ENCODE measurements at regions not wholly inside any gene's neighbourhood (a gene's known extent, or its start where the extent isn't known, plus 50 kb on each side); places are given as distances from the start of the nearest gene placed in this dataset.

DNA sequence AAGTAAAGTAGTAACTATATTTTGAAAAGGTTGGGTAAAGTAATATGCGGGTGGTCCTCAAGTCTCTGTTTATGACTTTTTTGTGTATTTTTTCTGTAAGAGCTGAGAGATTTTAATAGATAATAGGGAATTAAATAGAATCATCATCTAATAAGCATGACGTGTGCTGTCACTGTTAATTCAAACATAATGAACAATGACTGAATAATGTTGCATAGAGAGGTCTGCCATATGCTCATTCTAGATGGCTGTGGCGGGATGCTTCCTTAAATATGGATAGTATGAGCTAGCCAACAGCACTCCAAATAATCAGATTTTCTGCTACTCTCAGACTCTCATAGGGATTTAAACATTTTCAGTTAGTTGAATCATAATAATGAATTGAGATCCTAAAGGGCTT lies 302.8 kb upstream of the RBMS3 start:
- TF ChIP-seq, protein P1, sequence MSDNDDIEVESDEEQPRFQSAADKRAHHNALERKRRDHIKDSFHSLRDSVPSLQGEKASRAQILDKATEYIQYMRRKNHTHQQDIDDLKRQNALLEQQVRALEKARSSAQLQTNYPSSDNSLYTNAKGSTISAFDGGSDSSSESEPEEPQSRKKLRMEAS (IDR thresholded peaks at IDR 0.05; ENCODE audit: low read depth, low read length): no peak
- TF ChIP-seq, protein P2, sequence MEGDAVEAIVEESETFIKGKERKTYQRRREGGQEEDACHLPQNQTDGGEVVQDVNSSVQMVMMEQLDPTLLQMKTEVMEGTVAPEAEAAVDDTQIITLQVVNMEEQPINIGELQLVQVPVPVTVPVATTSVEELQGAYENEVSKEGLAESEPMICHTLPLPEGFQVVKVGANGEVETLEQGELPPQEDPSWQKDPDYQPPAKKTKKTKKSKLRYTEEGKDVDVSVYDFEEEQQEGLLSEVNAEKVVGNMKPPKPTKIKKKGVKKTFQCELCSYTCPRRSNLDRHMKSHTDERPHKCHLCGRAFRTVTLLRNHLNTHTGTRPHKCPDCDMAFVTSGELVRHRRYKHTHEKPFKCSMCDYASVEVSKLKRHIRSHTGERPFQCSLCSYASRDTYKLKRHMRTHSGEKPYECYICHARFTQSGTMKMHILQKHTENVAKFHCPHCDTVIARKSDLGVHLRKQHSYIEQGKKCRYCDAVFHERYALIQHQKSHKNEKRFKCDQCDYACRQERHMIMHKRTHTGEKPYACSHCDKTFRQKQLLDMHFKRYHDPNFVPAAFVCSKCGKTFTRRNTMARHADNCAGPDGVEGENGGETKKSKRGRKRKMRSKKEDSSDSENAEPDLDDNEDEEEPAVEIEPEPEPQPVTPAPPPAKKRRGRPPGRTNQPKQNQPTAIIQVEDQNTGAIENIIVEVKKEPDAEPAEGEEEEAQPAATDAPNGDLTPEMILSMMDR (IDR thresholded peaks at IDR 0.05; ENCODE audit: low read depth, low read length): no peak
- TF ChIP-seq POLR2A (IDR thresholded peaks at IDR 0.05; ENCODE audit: extremely low read depth, insufficient read length): no peak
- no peak for TF ChIP-seq MYC (IDR thresholded peaks at IDR 0.05; ENCODE audit: low read depth, low read length)
